Brain pericyte (primary cell): ENCODE measurements at regions not wholly inside any gene's neighbourhood (a gene's known extent, or its start where the extent isn't known, plus 50 kb on each side); places are given as distances from the start of the nearest gene placed in this dataset.

Experiments used
- DNase-seq: peaks from one replicate; pipeline ENCODE4 v3.0.0-alpha.2; 2012; ENCODE audit warnings: low read depth, low spot score

DNA sequence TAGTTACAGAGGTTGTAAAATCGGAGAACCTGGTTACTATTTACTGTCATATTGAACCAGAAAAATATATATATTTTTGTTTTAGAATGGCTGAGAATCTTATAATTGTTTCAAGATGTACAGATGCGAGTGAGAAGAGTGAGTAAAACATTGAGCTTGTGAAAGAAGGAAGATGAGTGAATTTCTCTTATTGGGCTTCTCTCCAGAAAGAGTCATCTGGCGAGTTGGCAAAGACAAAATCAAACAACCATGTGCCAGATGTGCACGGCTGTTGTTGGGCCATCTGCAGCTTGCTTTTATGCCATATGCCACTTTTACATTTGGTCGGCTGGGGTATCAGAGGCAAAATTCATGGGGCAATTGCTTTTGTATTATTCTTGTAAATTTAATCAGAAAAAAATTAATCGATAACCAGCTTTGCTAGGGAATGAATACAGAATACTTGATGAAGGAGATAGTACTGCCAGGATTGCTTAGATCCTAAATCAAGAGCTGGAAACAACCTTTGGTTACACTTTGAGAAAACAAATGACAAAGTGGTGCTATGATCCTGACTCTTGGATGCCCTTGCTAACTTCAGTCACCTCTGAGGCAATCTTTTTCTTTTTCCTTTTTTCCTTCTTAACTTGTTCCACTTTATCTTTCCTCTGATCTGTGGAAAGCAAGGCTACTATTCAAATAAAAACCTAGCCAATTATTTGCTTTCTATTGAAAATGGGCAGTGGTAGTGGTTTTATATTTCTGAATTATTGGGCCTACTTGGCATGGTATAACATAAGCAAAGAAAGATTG is 97.1 kb upstream of the GRIK2 start:
- DNase-seq: no peak

DNA sequence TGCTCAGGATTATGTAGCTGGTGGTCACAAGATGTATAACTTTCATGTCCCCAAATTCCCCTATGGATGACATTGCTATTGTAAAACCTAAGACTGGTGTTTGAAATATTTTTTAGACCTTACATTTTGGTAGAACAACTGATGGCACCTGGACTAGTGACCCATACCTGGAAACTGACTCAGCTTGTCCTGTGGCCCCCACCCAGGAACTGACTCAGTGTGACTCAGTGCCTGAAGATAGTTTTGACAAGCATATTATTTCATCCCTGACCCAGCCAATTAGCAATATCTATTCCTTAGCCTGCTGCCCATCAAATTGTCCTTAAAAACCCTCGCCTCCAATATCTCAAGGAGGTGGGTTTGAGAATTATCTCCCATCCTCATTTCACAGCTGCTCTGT is 90.9 kb upstream of the GRIK2 start:
- no peak for DNase-seq

DNA sequence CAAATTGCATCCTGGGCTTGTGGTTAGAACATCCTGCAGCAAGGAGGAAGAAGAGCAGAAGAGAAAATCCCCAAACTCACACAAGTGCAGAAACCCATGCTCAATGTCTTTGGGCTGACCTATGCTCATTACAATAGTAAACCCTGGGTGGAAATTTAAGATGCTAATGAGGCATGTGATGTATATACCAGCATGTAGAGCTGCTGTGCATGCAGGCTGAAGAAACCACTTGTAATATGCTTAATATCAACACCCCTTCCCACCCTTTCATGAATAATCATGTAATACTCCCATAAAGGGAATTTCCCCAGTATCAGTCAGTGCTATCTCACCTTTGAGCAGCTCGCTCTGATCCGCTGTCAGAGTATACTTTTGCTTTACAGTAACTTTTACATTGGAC is 90.0 kb upstream of the GRIK2 start:
- no peak for DNase-seq

DNA sequence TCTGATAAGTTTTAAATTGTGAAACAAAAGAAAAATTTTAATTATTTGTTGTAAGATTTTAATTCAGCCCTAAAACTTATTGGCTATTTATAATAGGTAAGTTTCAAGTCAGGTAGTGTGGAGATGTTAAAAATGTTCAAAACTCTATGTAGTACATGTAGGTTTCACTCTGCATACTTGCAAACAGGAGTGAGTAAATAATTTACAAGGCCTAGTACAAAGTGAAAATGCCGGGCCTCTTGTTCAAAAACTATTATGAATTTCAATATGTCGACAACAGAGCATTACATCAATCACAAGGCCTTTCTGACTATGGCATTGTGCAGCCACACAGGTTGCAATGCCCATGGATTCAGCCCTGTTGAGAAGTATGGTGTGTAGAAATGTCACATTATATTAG is 80.9 kb upstream of the GRIK2 start:
- no peak for DNase-seq

DNA sequence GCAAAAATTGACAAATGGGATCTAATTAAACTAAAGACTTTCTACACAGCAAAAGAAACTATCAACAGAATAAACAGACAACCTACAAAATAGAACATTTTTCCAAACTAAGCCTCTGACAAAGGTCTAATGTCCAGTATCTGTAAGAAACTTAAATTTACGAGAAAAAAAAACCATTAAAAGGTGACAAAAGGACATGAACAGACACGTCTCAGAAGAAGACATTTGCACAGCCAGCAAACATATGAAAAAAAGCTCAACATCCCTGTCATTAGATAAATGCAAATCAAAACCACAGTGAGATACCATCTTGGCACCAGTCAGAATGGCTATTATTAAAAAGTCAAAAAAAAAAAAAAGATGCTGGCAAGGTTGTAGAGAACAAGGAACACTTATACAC is 70.6 kb upstream of the GRIK2 start:
- DNase-seq: no peak

DNA sequence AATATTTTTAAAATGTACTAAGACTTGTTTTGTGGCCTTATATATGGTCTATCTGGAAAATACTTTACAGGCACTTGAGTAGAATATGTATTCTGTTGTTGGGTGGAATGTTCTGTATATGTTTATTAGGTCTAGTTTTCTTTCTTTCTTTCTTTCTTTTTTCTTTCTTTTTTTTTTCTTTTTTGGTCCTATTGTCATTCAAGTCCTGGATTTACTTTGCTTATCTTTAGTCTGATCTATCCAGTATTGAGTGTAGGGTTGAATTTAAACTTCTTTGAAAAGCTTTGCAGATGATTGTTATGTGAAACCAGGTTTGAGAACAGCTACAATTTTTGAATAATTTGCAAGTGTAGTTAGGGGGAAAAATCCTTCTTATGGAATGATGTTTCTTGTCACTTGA is 67.1 kb upstream of the GRIK2 start:
- no peak for DNase-seq

DNA sequence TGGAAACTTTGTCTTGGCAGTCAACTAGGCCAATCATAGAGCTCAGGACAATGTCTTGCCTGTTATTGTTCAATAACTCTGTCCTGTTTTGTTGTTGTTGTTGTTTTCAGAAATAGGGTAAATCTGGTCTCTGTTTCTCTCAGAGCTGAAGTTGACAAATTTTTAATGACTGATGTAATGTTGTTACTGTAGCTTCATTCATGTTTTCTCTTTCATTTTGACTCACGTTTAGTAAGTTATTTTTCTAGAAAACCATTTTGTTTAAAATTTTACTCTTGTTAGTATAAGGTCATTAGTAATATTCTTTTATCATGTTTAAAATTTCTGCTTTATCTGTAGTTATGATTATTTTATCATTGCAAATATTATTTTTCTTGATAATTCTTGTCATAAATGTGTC is 51.6 kb upstream of the GRIK2 start:
- no peak for DNase-seq
